ENCODE measurements at regions not wholly inside any gene's neighbourhood (a gene's known extent, or its start where the extent isn't known, plus 50 kb on each side); places are given as distances from the start of the nearest gene placed in this dataset.

- TF ChIP-seq, protein P1, sequence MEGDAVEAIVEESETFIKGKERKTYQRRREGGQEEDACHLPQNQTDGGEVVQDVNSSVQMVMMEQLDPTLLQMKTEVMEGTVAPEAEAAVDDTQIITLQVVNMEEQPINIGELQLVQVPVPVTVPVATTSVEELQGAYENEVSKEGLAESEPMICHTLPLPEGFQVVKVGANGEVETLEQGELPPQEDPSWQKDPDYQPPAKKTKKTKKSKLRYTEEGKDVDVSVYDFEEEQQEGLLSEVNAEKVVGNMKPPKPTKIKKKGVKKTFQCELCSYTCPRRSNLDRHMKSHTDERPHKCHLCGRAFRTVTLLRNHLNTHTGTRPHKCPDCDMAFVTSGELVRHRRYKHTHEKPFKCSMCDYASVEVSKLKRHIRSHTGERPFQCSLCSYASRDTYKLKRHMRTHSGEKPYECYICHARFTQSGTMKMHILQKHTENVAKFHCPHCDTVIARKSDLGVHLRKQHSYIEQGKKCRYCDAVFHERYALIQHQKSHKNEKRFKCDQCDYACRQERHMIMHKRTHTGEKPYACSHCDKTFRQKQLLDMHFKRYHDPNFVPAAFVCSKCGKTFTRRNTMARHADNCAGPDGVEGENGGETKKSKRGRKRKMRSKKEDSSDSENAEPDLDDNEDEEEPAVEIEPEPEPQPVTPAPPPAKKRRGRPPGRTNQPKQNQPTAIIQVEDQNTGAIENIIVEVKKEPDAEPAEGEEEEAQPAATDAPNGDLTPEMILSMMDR (IDR thresholded peaks at IDR 0.05 in 8 of 11, conservative IDR thresholded peaks at IDR 0.05 in 3 of 11) = no peak
- TF ChIP-seq POLR2A (IDR thresholded peaks at IDR 0.05) (no peak), POLR2AphosphoS5 (IDR thresholded peaks at IDR 0.05) (no peak)
Observed at GRCh38 chr7:106524690-106525059, 136.3 kb downstream of the CCDC71L start.

Measured in spleen (tissue), 7 donors.